OCI-LY1 (cell line): ENCODE measurements at regions not wholly inside any gene's neighbourhood (a gene's known extent, or its start where the extent isn't known, plus 50 kb on each side); places are given as distances from the start of the nearest gene placed in this dataset.

Source experiments
- H2AFZ ChIP-seq: fragments of 200-600 bp; sonication (generic), shearing (Covaris generic); 2 replicates; pipeline ENCODE4 v1.6.0; 2014; ENCODE audit warnings: antibody characterized with exemption, mild to moderate bottlenecking, low read length
- H3F3A ChIP-seq: fragments of 200-600 bp; sonication (generic), shearing (Covaris generic); 2 replicates; pipeline ENCODE4 v1.6.0; 2014; ENCODE audit warnings: mild to moderate bottlenecking, antibody characterized with exemption, low read length, moderate library complexity; ENCODE audit not compliant: insufficient read depth
- H3K27ac ChIP-seq: fragments of 200-600 bp; sonication (generic); 2 replicates; pipeline ENCODE4 v1.5.1; 2014; ENCODE audit warnings: low read length, mixed run types, mild to moderate bottlenecking, low read depth; ENCODE audit not compliant: poor library complexity, severe bottlenecking
- H3K27me3 ChIP-seq: fragments of 200-600 bp; sonication (generic); 2 replicates; pipeline ENCODE4 v1.6.0; 2014; ENCODE audit warnings: antibody characterized with exemption, mild to moderate bottlenecking, low read length, moderate library complexity; ENCODE audit not compliant: insufficient read depth
- H3K36me3 ChIP-seq: fragments of 200-600 bp; sonication (generic); 2 replicates; pipeline ENCODE4 v1.6.1; 2014; ENCODE audit warnings: mild to moderate bottlenecking, antibody characterized with exemption, low read length, moderate library complexity, mixed read lengths; ENCODE audit not compliant: insufficient read depth
- H3K4me1 ChIP-seq: fragments of 200-600 bp; sonication (generic); 2 replicates; pipeline ENCODE4 v1.5.1; 2014; ENCODE audit warnings: mild to moderate bottlenecking, low read length, moderate library complexity; ENCODE audit not compliant: insufficient read depth, severe bottlenecking
- H3K4me2 ChIP-seq: fragments of 200-600 bp; sonication (generic), shearing (Covaris generic); 2 replicates; pipeline ENCODE4 v1.6.1; 2014; ENCODE audit warnings: low read length
- H3K4me3 ChIP-seq: fragments of 200-600 bp; sonication (generic); 2 replicates; pipeline ENCODE4 v1.5.1; 2014; ENCODE audit warnings: low read length, low read depth, mild to moderate bottlenecking, mixed read lengths; ENCODE audit not compliant: poor library complexity, severe bottlenecking
- H3K79me2 ChIP-seq: fragments of 200-600 bp; shearing (Covaris generic); 2 replicates; pipeline ENCODE4 v1.6.1; 2016; ENCODE audit warnings: mixed run types, low read length, mixed read lengths; ENCODE audit not compliant: insufficient read depth
- H3K9ac ChIP-seq: fragments of 200-600 bp; sonication (generic), shearing (Covaris generic); 2 replicates; pipeline ENCODE4 v1.6.1; 2014; ENCODE audit warnings: mild to moderate bottlenecking, low read length, mixed read lengths
- H3K9me2 ChIP-seq: fragments of 200-600 bp; sonication (generic), shearing (Covaris generic); 2 replicates; pipeline ENCODE4 v1.6.1; 2014; ENCODE audit warnings: low read depth, mild to moderate bottlenecking, low read length, mixed read lengths
- H3K9me3 ChIP-seq: fragments of 200-600 bp; shearing (Covaris generic); 2 replicates; pipeline ENCODE4 v1.6.1; 2014; ENCODE audit warnings: low read length, mixed read lengths
- H4K20me1 ChIP-seq: fragments of 200-600 bp; sonication (generic), shearing (Covaris generic); 2 replicates; pipeline ENCODE4 v1.6.0; 2016; ENCODE audit warnings: mild to moderate bottlenecking, low read length; ENCODE audit not compliant: insufficient read depth
- CTCF ChIP-seq: fragments of 200-600 bp; sonication (generic), shearing (Covaris generic); IDR thresholded peaks from 2 replicates; pipeline ENCODE4 v1.5.1; 2017; ENCODE audit warnings: mild to moderate bottlenecking, antibody characterized with exemption, low read length, moderate library complexity, mixed read lengths
- EZH2 ChIP-seq: fragments of 200-600 bp; sonication (generic), shearing (Covaris generic); IDR thresholded peaks from 2 replicates; pipeline ENCODE4 v1.8.0; 2017; ENCODE audit warnings: borderline replicate concordance, mixed run types, mild to moderate bottlenecking, antibody characterized with exemption, low read length, moderate library complexity, mixed read lengths

- Histone ChIP-seq H3K4me3 (no peak overlapping the region), H3K36me3 (no peaks in the 10 kb centered on the region), H3F3A (no peaks in the 10 kb centered on the region), H3K4me1 (no peaks in the 10 kb centered on the region), H3K27ac (no peak overlapping the region), H3K9me2 (no peaks in the 10 kb centered on the region), H4K20me1 (no peaks in the 10 kb centered on the region), H3K79me2 (no peaks in the 10 kb centered on the region), H3K9me3 (no peaks in the 10 kb centered on the region), H3K4me2 (no peak overlapping the region), H3K9ac (no peak overlapping the region), H2AFZ (no peak overlapping the region), H3K27me3 (no peaks in the 10 kb centered on the region)
- TF ChIP-seq EZH2 (no peak), CTCF (no peak)
Observed at GRCh38 chr9:106019039-106019680, 324.8 kb downstream of the TMEM38B start.

- Histone ChIP-seq H3K4me1 (no peaks in the 10 kb centered on the region), H3F3A (no peaks in the 10 kb centered on the region), H3K4me3 (no peak overlapping the region), H4K20me1 (no peaks in the 10 kb centered on the region), H3K4me2 (no peak overlapping the region), H3K79me2 (no peaks in the 10 kb centered on the region), H3K9me3 (no peaks in the 10 kb centered on the region), H3K27me3 (no peaks in the 10 kb centered on the region), H2AFZ (no peak overlapping the region), H3K36me3 (no peaks in the 10 kb centered on the region), H3K9me2 (no peaks in the 10 kb centered on the region), H3K27ac (no peak overlapping the region), H3K9ac (no peak overlapping the region)
- TF ChIP-seq EZH2 (no peak), CTCF (no peak)
Observed at GRCh38 chr9:106019702-106020101, 325.4 kb downstream of the TMEM38B start.

- Histone ChIP-seq H3K4me3 (no peak overlapping the region), H3K9me3 (no peaks in the 10 kb centered on the region), H3K9me2 (no peaks in the 10 kb centered on the region), H3K4me1 (no peaks in the 10 kb centered on the region), H3K27ac (no peak overlapping the region), H3K4me2 (no peak overlapping the region), H2AFZ (no peak overlapping the region), H3K79me2 (no peaks in the 10 kb centered on the region), H3F3A (no peaks in the 10 kb centered on the region), H3K36me3 (no peaks in the 10 kb centered on the region), H3K27me3 (no peaks in the 10 kb centered on the region), H3K9ac (no peak overlapping the region), H4K20me1 (no peaks in the 10 kb centered on the region)
- TF ChIP-seq EZH2 (no peak), CTCF (no peak)
Observed at GRCh38 chr9:106020186-106020585, 325.8 kb downstream of the TMEM38B start.
